HepG2 (cell line): ENCODE measurements at regions not wholly inside any gene's neighbourhood (a gene's known extent, or its start where the extent isn't known, plus 50 kb on each side); places are given as distances from the start of the nearest gene placed in this dataset.

Experiments used
- BCL6 ChIP-seq: IDR thresholded peaks from 2 replicates; pipeline ENCODE4 v1.6.1; 2016; ENCODE audit warnings: missing genetic modification reagents, missing compliant biosample characterization
- MTA1 ChIP-seq: sonication (generic); formaldehyde crosslinking; IDR thresholded peaks from 2 replicates; pipeline ENCODE4 v1.4.0; 2020; ENCODE audit warnings: missing genetic modification reagents, mild to moderate bottlenecking, borderline replicate concordance
- ONECUT2 ChIP-seq: sonication (generic); formaldehyde crosslinking; IDR thresholded peaks from 2 replicates; pipeline ENCODE4 v1.4.0; 2020; ENCODE audit warnings: missing genetic modification reagents
- TRIM24 ChIP-seq: sonication (generic); formaldehyde crosslinking; IDR thresholded peaks from 2 replicates; pipeline ENCODE4 v1.8.0; 2022; ENCODE audit warnings: mild to moderate bottlenecking, missing genetic modification reagents
- ZBTB26 ChIP-seq: IDR thresholded peaks from 2 replicates; pipeline ENCODE4 v1.6.1; 2016; ENCODE audit warnings: missing compliant biosample characterization, missing genetic modification reagents, borderline replicate concordance
- ZNF264 ChIP-seq: sonication (generic); formaldehyde crosslinking; IDR thresholded peaks from 2 replicates; pipeline ENCODE4 v1.4.0; 2020; ENCODE audit warnings: missing genetic modification reagents
- ZNF513 ChIP-seq: sonication (generic); formaldehyde crosslinking; conservative IDR thresholded peaks from 2 replicates; pipeline ENCODE4 v1.5.0; 2020; ENCODE audit warnings: missing genetic modification reagents
- ZNF639 ChIP-seq: conservative IDR thresholded peaks from 2 replicates; pipeline ENCODE4 v1.6.1; 2018; ENCODE audit warnings: missing genetic modification reagents
- ZNF687 ChIP-seq: sonication (generic); formaldehyde crosslinking; IDR thresholded peaks from 2 replicates; pipeline ENCODE4 v1.5.1; 2020; ENCODE audit warnings: mild to moderate bottlenecking, missing genetic modification reagents, moderate library complexity
- ZNF800 ChIP-seq: sonication (generic); formaldehyde crosslinking; IDR thresholded peaks from 2 replicates; pipeline ENCODE4 v1.4.0; 2020; ENCODE audit warnings: missing genetic modification reagents
- TF ChIP-seq, protein P1 (sequence below): sonication (generic); formaldehyde crosslinking; IDR thresholded peaks from 2 replicates; pipeline ENCODE4 v1.8.1; 2023; ENCODE audit warnings: mild to moderate bottlenecking, missing genetic modification reagents
- TF ChIP-seq, protein P2 (sequence below): sonication (generic); formaldehyde crosslinking; IDR thresholded peaks from 2 replicates; pipeline ENCODE4 v1.5.1; 2020; ENCODE audit warnings: missing genetic modification reagents, mild to moderate bottlenecking, borderline replicate concordance
- TF ChIP-seq, protein P3 (sequence below): IDR thresholded peaks from 2 replicates; pipeline ENCODE4 v1.6.1; 2018; ENCODE audit warnings: missing genetic modification reagents, mild to moderate bottlenecking, missing compliant biosample characterization

GRCh38 chr5:29758986-29759421 is 1434.5 kb upstream of the CDH6 start (continued):
- no peak for TF ChIP-seq ZNF687 (CRISPR knock-in tag)
- no peak for TF ChIP-seq ZNF639 (CRISPR knock-in tag)
- TF ChIP-seq, protein P1, sequence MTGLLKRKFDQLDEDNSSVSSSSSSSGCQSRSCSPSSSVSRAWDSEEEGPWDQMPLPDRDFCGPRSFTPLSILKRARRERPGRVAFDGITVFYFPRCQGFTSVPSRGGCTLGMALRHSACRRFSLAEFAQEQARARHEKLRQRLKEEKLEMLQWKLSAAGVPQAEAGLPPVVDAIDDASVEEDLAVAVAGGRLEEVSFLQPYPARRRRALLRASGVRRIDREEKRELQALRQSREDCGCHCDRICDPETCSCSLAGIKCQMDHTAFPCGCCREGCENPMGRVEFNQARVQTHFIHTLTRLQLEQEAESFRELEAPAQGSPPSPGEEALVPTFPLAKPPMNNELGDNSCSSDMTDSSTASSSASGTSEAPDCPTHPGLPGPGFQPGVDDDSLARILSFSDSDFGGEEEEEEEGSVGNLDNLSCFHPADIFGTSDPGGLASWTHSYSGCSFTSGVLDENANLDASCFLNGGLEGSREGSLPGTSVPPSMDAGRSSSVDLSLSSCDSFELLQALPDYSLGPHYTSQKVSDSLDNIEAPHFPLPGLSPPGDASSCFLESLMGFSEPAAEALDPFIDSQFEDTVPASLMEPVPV = no peak
- TF ChIP-seq MTA1 (CRISPR knock-in tag) = no peak
- TF ChIP-seq TRIM24 = no peak
- TF ChIP-seq ONECUT2 (CRISPR knock-in tag) = peak; percentile 44
- TF ChIP-seq, protein P2, sequence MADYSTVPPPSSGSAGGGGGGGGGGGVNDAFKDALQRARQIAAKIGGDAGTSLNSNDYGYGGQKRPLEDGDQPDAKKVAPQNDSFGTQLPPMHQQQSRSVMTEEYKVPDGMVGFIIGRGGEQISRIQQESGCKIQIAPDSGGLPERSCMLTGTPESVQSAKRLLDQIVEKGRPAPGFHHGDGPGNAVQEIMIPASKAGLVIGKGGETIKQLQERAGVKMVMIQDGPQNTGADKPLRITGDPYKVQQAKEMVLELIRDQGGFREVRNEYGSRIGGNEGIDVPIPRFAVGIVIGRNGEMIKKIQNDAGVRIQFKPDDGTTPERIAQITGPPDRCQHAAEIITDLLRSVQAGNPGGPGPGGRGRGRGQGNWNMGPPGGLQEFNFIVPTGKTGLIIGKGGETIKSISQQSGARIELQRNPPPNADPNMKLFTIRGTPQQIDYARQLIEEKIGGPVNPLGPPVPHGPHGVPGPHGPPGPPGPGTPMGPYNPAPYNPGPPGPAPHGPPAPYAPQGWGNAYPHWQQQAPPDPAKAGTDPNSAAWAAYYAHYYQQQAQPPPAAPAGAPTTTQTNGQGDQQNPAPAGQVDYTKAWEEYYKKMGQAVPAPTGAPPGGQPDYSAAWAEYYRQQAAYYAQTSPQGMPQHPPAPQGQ (CRISPR knock-in tag) = no peak
- peak; percentile 74; the same call in 1 of the 2 replicates for TF ChIP-seq ZNF264 (CRISPR knock-in tag)
- no peak for TF ChIP-seq ZNF513
- TF ChIP-seq, protein P3, sequence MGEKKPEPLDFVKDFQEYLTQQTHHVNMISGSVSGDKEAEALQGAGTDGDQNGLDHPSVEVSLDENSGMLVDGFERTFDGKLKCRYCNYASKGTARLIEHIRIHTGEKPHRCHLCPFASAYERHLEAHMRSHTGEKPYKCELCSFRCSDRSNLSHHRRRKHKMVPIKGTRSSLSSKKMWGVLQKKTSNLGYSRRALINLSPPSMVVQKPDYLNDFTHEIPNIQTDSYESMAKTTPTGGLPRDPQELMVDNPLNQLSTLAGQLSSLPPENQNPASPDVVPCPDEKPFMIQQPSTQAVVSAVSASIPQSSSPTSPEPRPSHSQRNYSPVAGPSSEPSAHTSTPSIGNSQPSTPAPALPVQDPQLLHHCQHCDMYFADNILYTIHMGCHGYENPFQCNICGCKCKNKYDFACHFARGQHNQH = peak; percentile 63; the same call in 1 of the 2 replicates
- TF ChIP-seq ZNF800 (CRISPR knock-in tag) = no peak
- TF ChIP-seq BCL6 (CRISPR knock-in tag) = peak; percentile 88
- TF ChIP-seq ZBTB26 = peak; percentile 100
